GM12878 (cell line): ENCODE measurements at regions not wholly inside any gene's neighbourhood (a gene's known extent, or its start where the extent isn't known, plus 50 kb on each side); places are given as distances from the start of the nearest gene placed in this dataset.
A peak's percentile ranks its signal among the peaks of the same experiment; 100 is the strongest.
"Not testable (repeated sequence)": the region's sequence is repeated elsewhere in the genome, so short reads cannot be mapped to it uniquely, and the experiment has no call there.

Source experiments
- ATAC-seq: fragments of 200-7000 bp; cut with Tn5 transposase; 3 replicates; pipeline ENCODE4 v1.9.1; 2020; ENCODE audit warnings: mild to moderate bottlenecking, moderate library complexity
- BruUV-seq: library from RNA; stranded (reverse); fragments of 400-500 nt; replicated peaks from 2 replicates; lab custom pipeline; 2021; lab: Mats Ljungman, UMichigan
- CTCF ChIA-PET: fragments of 300-600 bp; sonication (Branson Sonifier 250); formaldehyde crosslinking; extraction: SDS; loops from one replicate; lab custom pipeline; 2021; ENCODE audit warnings: inconsistent platforms; lab: Yijun Ruan, JAX
- POLR2A ChIA-PET: fragments of 350-600 bp; formaldehyde crosslinking; extraction: SDS; loops from one replicate; lab custom pipeline; 2021; ENCODE audit warnings: inconsistent platforms; lab: Charles Lee
- RAD21 ChIA-PET: fragments of 300-600 bp; sonication (Branson Sonifier 250); formaldehyde crosslinking; loops from one replicate; lab custom pipeline; 2023; ENCODE audit warnings: antibody characterized with exemption; ENCODE audit not compliant: unreplicated experiment; lab: Charles Lee
- SMC1A ChIA-PET: fragments of 300-600 bp; sonication (Branson Sonifier 250); formaldehyde crosslinking; loops from one replicate; lab custom pipeline; 2023; ENCODE audit not compliant: unreplicated experiment, uncharacterized antibody; lab: Charles Lee
- DNase-seq: peaks from one replicate; pipeline ENCODE4 v3.0.0-alpha.2; 2011; ENCODE audit warnings: low read depth, low spot score
- FAIRE-seq: peaks from 3 replicates; lab custom pipeline; 2011; peaks lifted over from hg19 to GRCh38; lab: Jason Lieb, UNC
- H2AFZ ChIP-seq: 2 replicates; pipeline ENCODE4 v1.6.0; 2011; ENCODE audit warnings: low read depth, low read length, control low read depth; ENCODE audit not compliant: control insufficient read depth
- H3K27ac ChIP-seq: 2 replicates; pipeline ENCODE4 v1.5.1; 2011; ENCODE audit warnings: control low read depth; ENCODE audit not compliant: control insufficient read depth, insufficient read depth
- H3K27me3 ChIP-seq, 2 experiments: replicated peaks in 1 of 2; 2 replicates each; pipeline versions ENCODE4 v1.6.0 to v1.6.1; 2011; ENCODE audit warnings: low read length in 1 of 2; ENCODE audit not compliant: control insufficient read depth in 2 of 2, insufficient read depth in 2 of 2
- H3K36me3 ChIP-seq, 2 experiments: 2 replicates each; pipeline ENCODE4 v1.5.1; 2011; ENCODE audit warnings: low read length in 1 of 2; ENCODE audit not compliant: control insufficient read depth in 2 of 2, insufficient read depth in 2 of 2
- H3K4me1 ChIP-seq: 2 replicates; pipeline ENCODE4 v1.6.1; 2011; ENCODE audit warnings: mild to moderate bottlenecking, low read length, moderate library complexity, mixed read lengths; ENCODE audit not compliant: control insufficient read depth, insufficient read depth
- H3K4me2 ChIP-seq: 2 replicates; pipeline ENCODE4 v1.6.0; 2011; ENCODE audit warnings: control low read depth; ENCODE audit not compliant: control insufficient read depth, insufficient read depth
- H3K4me3 ChIP-seq: fragments of 200-600 bp; sonication (generic); 2 replicates; pipeline ENCODE4 v1.5.1; 2016
- H3K79me2 ChIP-seq: 2 replicates; pipeline ENCODE4 v1.6.0; 2011; ENCODE audit warnings: low read length; ENCODE audit not compliant: control insufficient read depth, insufficient read depth
- H3K9ac ChIP-seq: 2 replicates; pipeline ENCODE4 v1.8.0; 2011; ENCODE audit warnings: low read length, control low read depth, mixed read lengths; ENCODE audit not compliant: control insufficient read depth, insufficient read depth
- H3K9me3 ChIP-seq: replicated peaks from 3 replicates; pipeline ENCODE4 v1.5.1; 2011; ENCODE audit warnings: mild to moderate bottlenecking, low read length; ENCODE audit not compliant: control insufficient read depth, insufficient read depth
- H4K20me1 ChIP-seq: 2 replicates; pipeline ENCODE4 v1.6.0; 2011; ENCODE audit not compliant: control insufficient read depth, insufficient read depth
- BCL11A ChIP-seq: IDR thresholded peaks from 2 replicates; pipeline ENCODE4 v1.6.1; 2011; ENCODE audit warnings: low read depth, low read length
- CREB1 ChIP-seq: IDR thresholded peaks from 2 replicates; pipeline ENCODE4 v1.6.1; 2012; ENCODE audit warnings: low read depth, mild to moderate bottlenecking, inconsistent platforms
- DPF2 ChIP-seq: fragments of 450-650 bp; IDR thresholded peaks from 2 replicates; pipeline ENCODE4 v1.6.1; 2017; ENCODE audit warnings: mild to moderate bottlenecking
- EP300 ChIP-seq, 2 experiments: fragments of 150-350 bp in 1 of 2; IDR thresholded peaks; 2 replicates each; pipeline ENCODE4 v1.6.1; 2011 to 2012; ENCODE audit warnings: low read depth in 2 of 2, low read length in 2 of 2, borderline replicate concordance in 1 of 2, improper control_type of control experiment in 1 of 2, inconsistent platforms in 1 of 2; ENCODE audit not compliant: control insufficient read depth in 1 of 2
- FOXK2 ChIP-seq: fragments of 450-650 bp; IDR thresholded peaks from 2 replicates; pipeline ENCODE4 v1.6.1; 2017; ENCODE audit warnings: mild to moderate bottlenecking, moderate library complexity
- HDGF ChIP-seq: fragments of 450-650 bp; IDR thresholded peaks from 2 replicates; pipeline ENCODE4 v1.6.1; 2016; ENCODE audit warnings: antibody characterized with exemption
- IKZF1 ChIP-seq: fragments of 450-650 bp; conservative IDR thresholded peaks from 2 replicates; pipeline ENCODE4 v1.6.1; 2017; ENCODE audit warnings: antibody characterized with exemption, mild to moderate bottlenecking
- KAT2A ChIP-seq: conservative IDR thresholded peaks from 2 replicates; pipeline ENCODE4 v1.6.1; 2011; ENCODE audit warnings: low read depth, low read length; ENCODE audit not compliant: control insufficient read depth
- MAX ChIP-seq: IDR thresholded peaks from 2 replicates; pipeline ENCODE4 v1.6.1; 2012; ENCODE audit warnings: low read depth, low read length, improper control_type of control experiment
- RELA ChIP-seq: fragments of 450-650 bp; IDR thresholded peaks from 2 replicates; pipeline ENCODE4 v1.8.0; 2014; ENCODE audit warnings: borderline replicate concordance; ENCODE audit not compliant: partially characterized antibody
- RELB ChIP-seq: fragments of 450-650 bp; IDR thresholded peaks from 2 replicates; pipeline ENCODE4 v1.6.1; 2017; ENCODE audit warnings: low read depth, mild to moderate bottlenecking, moderate library complexity
- SP1 ChIP-seq: IDR thresholded peaks from one replicate; pipeline ENCODE4 v1.6.1; 2011; ENCODE audit warnings: low read depth, low read length
- SPI1 ChIP-seq: IDR thresholded peaks from 2 replicates; pipeline ENCODE4 v1.6.1; 2011; ENCODE audit warnings: low read depth, mild to moderate bottlenecking, low read length, moderate library complexity, borderline replicate concordance; ENCODE audit not compliant: insufficient read depth
- TARDBP ChIP-seq: IDR thresholded peaks from 2 replicates; pipeline ENCODE4 v1.6.1; 2016; ENCODE audit warnings: borderline replicate concordance
- YY1 ChIP-seq: IDR thresholded peaks from 2 replicates; pipeline ENCODE4 v1.6.1; 2011; ENCODE audit warnings: low read depth, mild to moderate bottlenecking, low read length
- ZBED1 ChIP-seq: IDR thresholded peaks from 2 replicates; pipeline ENCODE4 v1.6.1; 2016; ENCODE audit warnings: borderline replicate concordance
- ZNF217 ChIP-seq: fragments of 450-650 bp; IDR thresholded peaks from 2 replicates; pipeline ENCODE4 v1.6.1; 2017; ENCODE audit warnings: antibody characterized with exemption, mild to moderate bottlenecking
- WGBS: methylation state at CpG from one replicate; pipeline ENCODE4 v1.1.6; 2016; ENCODE audit warnings: low lambda C conversion rate; ENCODE audit not compliant: insufficient replicate concordance, insufficient coverage; ENCODE audit errors: missing lambda C conversion rate; 5-methylcytosine and 5-hydroxymethylcytosine counted together
- in situ Hi-C: fragments of 300-500 bp; cut with MboI; formaldehyde crosslinking; loops from 9 replicates; pipeline ENCODE4 v1.14.3; 2018; ENCODE audit warnings: mixed read lengths
- intact Hi-C: fragments of 100-400 bp; cut with micrococcal nuclease; formaldehyde crosslinking; loops from one replicate; pipeline ENCODE4 v1.14.2; 2022; ENCODE audit not compliant: unreplicated experiment

DNA sequence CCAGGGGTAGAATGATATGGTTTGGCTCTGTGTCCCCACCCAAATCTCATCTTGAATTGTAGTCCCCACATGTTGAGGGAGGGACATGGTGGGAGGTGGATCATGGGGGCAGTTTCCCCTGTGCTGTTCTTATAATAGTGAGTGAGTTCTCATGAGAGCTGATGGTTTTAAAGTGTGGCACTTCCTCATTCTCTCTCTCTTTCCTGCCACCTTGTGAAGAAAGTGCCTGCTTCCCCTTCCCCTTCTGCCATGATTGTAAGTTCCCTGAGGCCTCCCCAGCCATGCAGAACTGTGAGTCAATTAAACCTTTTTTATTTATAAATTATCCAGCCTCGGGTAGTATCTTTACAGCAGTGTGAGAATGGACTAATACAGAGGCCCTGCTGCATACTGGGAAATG is 201.1 kb downstream of the LARP7 start:
- in situ Hi-C loops, DNase-seq, ATAC-seq, H3K27ac ChIP-seq, CTCF ChIA-PET, H3K9me3 ChIP-seq, POLR2A ChIA-PET, RAD21 ChIA-PET, H3K4me3 ChIP-seq, H3K27me3 ChIP-seq, H3K79me2 ChIP-seq, BruUV-seq, H4K20me1 ChIP-seq, H3K36me3 ChIP-seq, FAIRE-seq, H3K4me2 ChIP-seq, intact Hi-C loops, H3K4me1 ChIP-seq, H3K9ac ChIP-seq, H2AFZ ChIP-seq: not testable (repeated sequence)
- peak; percentile 54; the same call in 1 of the 2 replicates for TF ChIP-seq SPI1
- SMC1A ChIA-PET, result interaction anchor here (1.0 to 1.4 kb wide), 2 partner anchors 13 to 18 kb away, joined by 3 to 4 read pairs; no protein-coding TSS in a partner anchor
- WGBS, result 0% methylated on average over 1 of the region's 1 CpG

DNA sequence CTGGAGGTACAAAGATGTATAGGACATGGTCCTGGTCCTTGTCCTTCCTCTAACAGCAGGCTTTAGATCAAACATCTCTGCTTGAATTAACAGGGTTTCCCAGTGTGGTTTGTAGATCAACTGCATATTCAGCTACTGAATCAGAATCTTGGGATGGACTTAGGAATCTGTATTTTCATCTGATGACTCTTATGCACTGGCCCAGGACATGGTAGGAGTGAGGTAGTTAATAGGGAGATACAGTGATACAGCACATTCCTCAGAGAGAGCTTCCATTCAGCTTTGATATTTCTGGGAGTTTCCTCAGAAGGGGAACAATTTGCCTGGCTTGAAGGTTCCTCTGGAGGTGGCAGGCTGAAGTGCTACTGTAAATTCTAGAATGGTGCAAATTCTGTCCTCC is 203.1 kb downstream of the LARP7 start:
- H3K9me3 ChIP-seq, result peaks cover 6% of the 10 kb centered on the region; the same call in 1 of the 3 replicates
- no peak overlapping the region for H3K9ac ChIP-seq
- DNase-seq, result no peak
- SMC1A ChIA-PET, result interaction anchor here (1.1 to 1.4 kb wide), 2 partner anchors 13 to 102 kb away, joined by 3 read pairs; no protein-coding TSS in a partner anchor
- no peak overlapping the region for H2AFZ ChIP-seq
- no peaks in the 10 kb centered on the region for H4K20me1 ChIP-seq
- RAD21 ChIA-PET, result interaction anchor here (1.2 kb wide), 1 partner anchor 26 kb away, joined by 4 read pairs; no protein-coding TSS in a partner anchor
- no peaks in the 10 kb centered on the region for H3K27me3 ChIP-seq
- no peak overlapping the region for H3K27ac ChIP-seq
- H3K4me2 ChIP-seq, result no peak overlapping the region
- intact Hi-C loops, result no loop called here
- CTCF ChIA-PET, result interaction anchor here (1.4 to 2.3 kb wide), 3 partner anchors 10 to 98 kb away, joined by 3 to 7 read pairs (median 3); no protein-coding TSS in a partner anchor
- no peaks in the 10 kb centered on the region for H3K79me2 ChIP-seq
- BruUV-seq, result no TSS peak
- H3K36me3 ChIP-seq, result no peaks in the 10 kb centered on the region
- ATAC-seq, result no peak
- in situ Hi-C loops, result no loop called here
- no peaks in the 10 kb centered on the region for H3K4me1 ChIP-seq
- FAIRE-seq, result no peak
- POLR2A ChIA-PET, result no interaction called here
- H3K4me3 ChIP-seq, result no peak overlapping the region
- TF ChIP-seq RELB (no peak), ZNF217 (no peak), DPF2 (no peak), ZBED1 (no peak), BCL11A (no peak), SP1 (no peak), YY1 (no peak), FOXK2 (no peak), IKZF1 (no peak), EP300 (IDR thresholded peaks at IDR 0.05; ENCODE audit: borderline replicate concordance in 1 of 2, control insufficient read depth in 1 of 2, low read depth in 2 of 2, low read length in 2 of 2) (no peak), RELA (no peak), TARDBP (no peak), HDGF (no peak), KAT2A (no peak), MAX (no peak), CREB1 (no peak)
